ENCODE measurements at regions not wholly inside any gene's neighbourhood (a gene's known extent, or its start where the extent isn't known, plus 50 kb on each side); places are given as distances from the start of the nearest gene placed in this dataset.

GRCh38 chr4:64897683-64898082 is 488.4 kb upstream of the TECRL start:
- TF ChIP-seq TAF1 (IDR thresholded peaks at IDR 0.05; ENCODE audit: low read depth) (no peak), USF1 (IDR thresholded peaks at IDR 0.05) (no peak), CREB1 (IDR thresholded peaks at IDR 0.05; ENCODE audit: low read depth) (no peak), YY1 (IDR thresholded peaks at IDR 0.05; ENCODE audit: low read depth) (no peak), ZBTB7A (IDR thresholded peaks at IDR 0.05; ENCODE audit: low read depth) (no peak), TEAD4 (IDR thresholded peaks at IDR 0.05) (no peak), MAX (IDR thresholded peaks at IDR 0.05) (no peak), CEBPB (IDR thresholded peaks at IDR 0.05) (no peak), TCF12 (IDR thresholded peaks at IDR 0.05; ENCODE audit: low read depth) (no peak), EP300 (IDR thresholded peaks at IDR 0.05; ENCODE audit: borderline replicate concordance) (no peak), REST (IDR thresholded peaks at IDR 0.05; ENCODE audit: low read depth) (no peak)
